GM18502 (cell line): ENCODE measurements at regions not wholly inside any gene's neighbourhood (a gene's known extent, or its start where the extent isn't known, plus 50 kb on each side); places are given as distances from the start of the nearest gene placed in this dataset.
"Not testable (repeated sequence)": the region's sequence is repeated elsewhere in the genome, so short reads cannot be mapped to it uniquely, and the experiment has no call there.

Source experiments
- ATAC-seq: cut with Tn5 transposase; IDR thresholded peaks from one replicate; pipeline ENCODE4 v1.9.1; 2021; ENCODE audit warnings: mild to moderate bottlenecking; ENCODE audit not compliant: unreplicated experiment, poor library complexity

DNA sequence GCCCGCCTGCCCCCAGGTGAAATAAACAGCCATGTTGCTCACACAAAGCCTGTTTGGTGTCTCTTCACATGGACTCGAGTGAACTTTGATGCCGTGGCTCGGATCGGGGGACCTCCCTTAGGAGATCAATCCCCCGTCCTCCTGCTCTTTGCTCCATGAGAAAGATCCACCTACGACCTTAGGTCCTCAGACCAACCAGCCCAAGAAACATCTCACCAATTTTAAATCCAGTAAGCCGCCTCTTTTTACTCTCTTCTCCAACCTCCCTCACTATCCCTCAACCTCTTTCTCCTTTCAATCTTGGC, 521.0 kb downstream of the IRS2 start:
- not testable (repeated sequence) for ATAC-seq

DNA sequence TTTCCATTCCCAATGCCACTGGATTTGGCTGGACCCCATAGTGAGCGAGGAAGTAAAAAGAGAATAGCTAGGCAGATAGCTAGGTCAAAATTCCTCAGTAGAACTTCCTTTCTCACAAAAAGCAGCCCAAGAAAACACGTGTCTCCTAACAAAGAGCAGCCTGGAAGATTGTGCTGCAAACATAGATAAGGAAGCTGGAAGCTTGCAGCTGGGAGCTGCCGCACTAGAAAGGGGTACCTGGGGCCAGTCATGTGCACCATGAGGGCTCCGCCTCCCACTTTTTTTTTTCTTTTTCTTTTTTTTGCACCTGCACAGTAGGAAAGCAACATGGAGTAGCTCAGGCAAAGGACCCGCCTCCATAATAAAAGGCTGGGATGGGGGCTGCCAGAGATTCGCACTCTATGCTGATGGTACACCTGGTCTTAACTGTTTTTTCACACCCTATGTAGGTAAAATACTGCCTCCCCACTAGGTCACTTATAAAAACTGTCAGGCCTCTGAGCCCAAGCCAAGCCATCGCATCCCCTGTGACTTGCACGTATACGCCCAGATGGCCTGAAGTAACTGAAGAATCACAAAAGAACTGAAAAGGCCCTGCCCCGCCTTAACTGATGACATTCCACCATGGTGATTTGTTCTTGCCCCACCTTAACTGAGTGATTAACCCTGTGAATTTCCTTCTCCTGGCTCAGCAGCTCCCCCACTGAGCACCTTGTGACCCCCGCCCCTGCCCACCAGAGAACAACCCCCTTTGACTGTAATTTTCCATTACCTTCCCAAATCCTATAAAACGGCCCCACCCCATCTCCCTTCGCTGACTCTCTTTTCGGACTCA, 521.6 kb downstream of the IRS2 start:
- ATAC-seq = not testable (repeated sequence)

DNA sequence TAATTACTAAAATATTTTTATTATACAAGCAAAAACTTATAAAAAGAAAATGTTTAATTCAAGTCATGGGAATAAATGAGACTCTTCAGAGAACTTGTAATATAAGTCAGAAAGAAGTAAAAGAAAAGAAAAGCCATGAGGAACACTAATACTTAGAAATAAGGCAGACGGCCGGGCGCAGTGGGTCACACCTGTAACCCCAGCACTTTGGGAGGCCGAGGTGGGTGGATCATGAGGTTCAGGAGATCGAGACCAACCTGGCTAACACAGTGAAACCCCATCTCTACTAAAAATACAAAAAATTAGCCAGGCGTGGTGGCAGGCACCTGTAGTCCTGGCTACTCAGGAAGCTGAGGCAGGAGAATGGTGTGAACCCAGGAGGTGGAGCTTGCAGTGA, 528.6 kb downstream of the IRS2 start:
- not testable (repeated sequence) for ATAC-seq
